ENCODE measurements at regions not wholly inside any gene's neighbourhood (a gene's known extent, or its start where the extent isn't known, plus 50 kb on each side); places are given as distances from the start of the nearest gene placed in this dataset.

DNA sequence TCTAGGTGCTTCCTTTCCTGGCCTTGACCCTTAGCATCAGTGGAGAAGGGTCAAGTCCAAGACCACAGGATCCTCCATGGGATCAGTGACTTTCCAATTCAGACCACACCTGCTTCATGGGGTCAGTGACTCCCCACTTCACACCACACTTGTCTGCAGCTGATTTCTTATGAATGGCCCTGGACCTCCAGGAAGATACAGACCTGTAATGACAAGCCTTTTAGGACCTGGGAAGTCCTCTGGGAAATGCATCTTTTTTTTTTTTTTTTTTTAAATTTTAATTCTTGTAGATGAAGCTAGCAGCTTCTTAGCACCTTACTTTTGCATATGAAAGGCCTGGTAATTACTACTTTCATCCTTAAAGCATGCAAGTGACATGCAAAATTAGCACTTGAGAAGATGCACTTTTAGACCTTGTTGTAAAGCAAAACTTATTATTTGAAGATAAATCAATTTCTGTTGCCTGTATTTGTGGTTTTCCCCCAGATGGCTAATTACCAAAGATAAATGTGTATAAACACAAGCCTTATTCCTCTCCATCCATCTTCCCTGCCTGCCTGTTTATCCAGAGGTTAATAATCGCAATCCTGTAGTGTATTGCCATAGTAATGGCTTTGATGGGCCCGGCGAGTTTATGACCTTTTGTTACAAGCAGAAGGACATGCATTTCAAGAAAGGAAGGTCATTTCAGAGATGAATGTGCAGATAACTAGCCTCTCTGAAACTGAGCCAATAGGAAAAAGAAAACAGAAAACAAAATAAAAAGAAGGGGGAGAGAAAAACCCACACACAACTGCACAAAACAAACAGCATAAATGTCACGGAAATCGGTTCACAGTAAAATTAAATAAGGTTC lies 1018.7 kb downstream of the TYW1 start:
- H3K4me3 ChIP-seq (ENCODE audit: low read depth in 1 of 2, low read length in 2 of 2) = no peak overlapping the region
- no peaks in the 10 kb centered on the region for H4K20me1 ChIP-seq (ENCODE audit: insufficient read depth, low read length)
- H3K9me3 ChIP-seq (ENCODE audit: insufficient read depth, low read length, severe bottlenecking) = no peaks in the 10 kb centered on the region
- H2AFZ ChIP-seq (ENCODE audit: low read depth, low read length) = no peak overlapping the region
- no peaks in the 10 kb centered on the region for H3K36me3 ChIP-seq (ENCODE audit: insufficient read depth, low read length)
- ATAC-seq (ENCODE audit: insufficient read depth, low read depth) (no peak), DNase-seq (no peak)
- TF ChIP-seq EZH2 (IDR thresholded peaks at IDR 0.05; ENCODE audit: borderline replicate concordance, low read depth, low read length, severe bottlenecking) = no peak
- TF ChIP-seq, protein P1, sequence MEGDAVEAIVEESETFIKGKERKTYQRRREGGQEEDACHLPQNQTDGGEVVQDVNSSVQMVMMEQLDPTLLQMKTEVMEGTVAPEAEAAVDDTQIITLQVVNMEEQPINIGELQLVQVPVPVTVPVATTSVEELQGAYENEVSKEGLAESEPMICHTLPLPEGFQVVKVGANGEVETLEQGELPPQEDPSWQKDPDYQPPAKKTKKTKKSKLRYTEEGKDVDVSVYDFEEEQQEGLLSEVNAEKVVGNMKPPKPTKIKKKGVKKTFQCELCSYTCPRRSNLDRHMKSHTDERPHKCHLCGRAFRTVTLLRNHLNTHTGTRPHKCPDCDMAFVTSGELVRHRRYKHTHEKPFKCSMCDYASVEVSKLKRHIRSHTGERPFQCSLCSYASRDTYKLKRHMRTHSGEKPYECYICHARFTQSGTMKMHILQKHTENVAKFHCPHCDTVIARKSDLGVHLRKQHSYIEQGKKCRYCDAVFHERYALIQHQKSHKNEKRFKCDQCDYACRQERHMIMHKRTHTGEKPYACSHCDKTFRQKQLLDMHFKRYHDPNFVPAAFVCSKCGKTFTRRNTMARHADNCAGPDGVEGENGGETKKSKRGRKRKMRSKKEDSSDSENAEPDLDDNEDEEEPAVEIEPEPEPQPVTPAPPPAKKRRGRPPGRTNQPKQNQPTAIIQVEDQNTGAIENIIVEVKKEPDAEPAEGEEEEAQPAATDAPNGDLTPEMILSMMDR (IDR thresholded peaks at IDR 0.05; ENCODE audit: borderline replicate concordance, extremely low read depth, low read length, poor library complexity, severe bottlenecking) = no peak
- H3K9ac ChIP-seq (ENCODE audit: low read depth, low read length) = no peak overlapping the region
- no peaks in the 10 kb centered on the region for H3K27me3 ChIP-seq (ENCODE audit: insufficient read depth, low read length, poor library complexity)
- H3K4me2 ChIP-seq (ENCODE audit: insufficient read depth, low read length) = no peak overlapping the region
- no peaks in the 10 kb centered on the region for H3K79me2 ChIP-seq (ENCODE audit: insufficient read depth, low read length)
- no peak overlapping the region for H3K27ac ChIP-seq (ENCODE audit: low read length)
- H3K4me1 ChIP-seq (ENCODE audit: insufficient read depth, low read length) = no peaks in the 10 kb centered on the region

DNA sequence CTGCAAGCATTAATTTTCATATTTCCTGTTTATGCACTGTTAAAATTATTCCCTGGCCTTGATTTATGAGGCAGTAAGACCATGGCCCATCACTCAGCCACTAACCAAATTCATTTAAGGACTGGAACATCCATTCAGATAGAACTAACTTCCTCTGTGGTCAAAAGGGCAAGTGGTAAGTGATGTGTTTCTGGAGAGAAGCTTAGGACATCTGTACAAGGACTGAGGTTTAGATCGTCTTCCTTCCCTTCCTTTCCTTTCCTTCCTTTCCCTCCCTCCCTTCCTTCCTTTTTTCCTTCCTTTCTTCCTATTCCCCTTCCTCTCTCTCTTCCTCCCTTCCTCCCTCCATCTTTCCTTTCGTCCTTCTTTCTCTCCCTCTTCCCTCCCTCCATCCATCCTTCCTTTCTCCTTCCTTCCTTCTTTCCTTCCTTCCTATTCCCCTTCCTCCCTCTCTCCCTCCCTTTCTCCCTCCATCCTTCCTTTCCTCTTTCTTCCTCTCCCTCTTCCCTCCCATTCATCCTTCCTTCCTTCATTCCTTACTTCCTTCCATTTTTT lies 1019.4 kb downstream of the TYW1 start:
- H3K79me2 ChIP-seq (ENCODE audit: insufficient read depth, low read length) = no peaks in the 10 kb centered on the region

DNA sequence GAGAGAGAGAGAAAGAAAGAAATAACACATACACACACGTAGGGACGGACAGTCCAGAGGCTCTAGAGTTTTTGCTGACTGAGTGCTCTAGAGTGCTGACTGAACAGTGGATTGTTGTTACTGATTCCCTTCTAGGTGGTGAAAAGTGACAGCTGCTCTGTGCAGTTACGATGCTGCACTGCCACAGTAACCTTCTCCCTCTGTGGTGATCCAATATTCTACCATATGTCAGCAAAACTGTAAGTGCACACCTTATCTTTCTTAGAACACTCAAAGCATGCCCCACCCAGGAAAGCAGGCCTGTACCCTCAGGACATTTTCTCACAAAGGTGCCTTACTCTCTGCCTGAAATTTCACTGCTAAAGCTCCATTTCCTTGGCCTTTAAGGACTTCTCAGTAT lies 1023.5 kb downstream of the TYW1 start:
- no peak overlapping the region for H3K9ac ChIP-seq (ENCODE audit: low read depth, low read length)
- H3K4me1 ChIP-seq (ENCODE audit: insufficient read depth, low read length) = no peaks in the 10 kb centered on the region
- H3K27ac ChIP-seq (ENCODE audit: low read length) = no peak overlapping the region
- TF ChIP-seq EZH2 (IDR thresholded peaks at IDR 0.05; ENCODE audit: borderline replicate concordance, low read depth, low read length, severe bottlenecking) = no peak
- TF ChIP-seq, protein P1 (IDR thresholded peaks at IDR 0.05; ENCODE audit: borderline replicate concordance, extremely low read depth, low read length, poor library complexity, severe bottlenecking) = no peak
- no peaks in the 10 kb centered on the region for H3K79me2 ChIP-seq (ENCODE audit: insufficient read depth, low read length)
- no peaks in the 10 kb centered on the region for H3K36me3 ChIP-seq (ENCODE audit: insufficient read depth, low read length)
- H2AFZ ChIP-seq (ENCODE audit: low read depth, low read length) = no peak overlapping the region
- no peaks in the 10 kb centered on the region for H3K9me3 ChIP-seq (ENCODE audit: insufficient read depth, low read length, severe bottlenecking)
- H4K20me1 ChIP-seq (ENCODE audit: insufficient read depth, low read length) = no peaks in the 10 kb centered on the region
- no peak overlapping the region for H3K4me3 ChIP-seq (ENCODE audit: low read depth in 1 of 2, low read length in 2 of 2)
- ATAC-seq (ENCODE audit: insufficient read depth, low read depth) (no peak), DNase-seq (no peak)
- H3K4me2 ChIP-seq (ENCODE audit: insufficient read depth, low read length) = no peak overlapping the region
- H3K27me3 ChIP-seq (ENCODE audit: insufficient read depth, low read length, poor library complexity) = no peaks in the 10 kb centered on the region

More for the DNA sequence above, 1019.4 kb downstream of the TYW1 start:
- TF ChIP-seq, protein P1 (IDR thresholded peaks at IDR 0.05; ENCODE audit: borderline replicate concordance, extremely low read depth, low read length, poor library complexity, severe bottlenecking) = no peak
- TF ChIP-seq EZH2 (IDR thresholded peaks at IDR 0.05; ENCODE audit: borderline replicate concordance, low read depth, low read length, severe bottlenecking) = no peak
- no peak overlapping the region for H2AFZ ChIP-seq (ENCODE audit: low read depth, low read length)
- H3K4me2 ChIP-seq (ENCODE audit: insufficient read depth, low read length) = no peak overlapping the region
- DNase-seq (no peak), ATAC-seq (ENCODE audit: insufficient read depth, low read depth) (no peak)
- no peak overlapping the region for H3K4me3 ChIP-seq (ENCODE audit: low read depth in 1 of 2, low read length in 2 of 2)
- no peaks in the 10 kb centered on the region for H3K4me1 ChIP-seq (ENCODE audit: insufficient read depth, low read length)
- H3K36me3 ChIP-seq (ENCODE audit: insufficient read depth, low read length) = no peaks in the 10 kb centered on the region
- no peak overlapping the region for H3K27ac ChIP-seq (ENCODE audit: low read length)
- no peaks in the 10 kb centered on the region for H3K9me3 ChIP-seq (ENCODE audit: insufficient read depth, low read length, severe bottlenecking)
- no peaks in the 10 kb centered on the region for H3K27me3 ChIP-seq (ENCODE audit: insufficient read depth, low read length, poor library complexity)
- no peaks in the 10 kb centered on the region for H4K20me1 ChIP-seq (ENCODE audit: insufficient read depth, low read length)
- H3K9ac ChIP-seq (ENCODE audit: low read depth, low read length) = no peak overlapping the region

Measured in DND-41 (cell line).